ENCODE measurements at regions not wholly inside any gene's neighbourhood (a gene's known extent, or its start where the extent isn't known, plus 50 kb on each side); places are given as distances from the start of the nearest gene placed in this dataset.
A peak's percentile ranks its signal among the peaks of the same experiment; 100 is the strongest.

- peak; percentile 5 for DNase-seq
These were observed 393.9 kb downstream of the PLPP3 start for GRCh38 chr1:56185493-56185892.

GRCh38 chr1:56183151-56183550 is 396.2 kb downstream of the PLPP3 start:
- no peak for DNase-seq

- DNase-seq: no peak
These were observed 398.7 kb downstream of the PLPP3 start for GRCh38 chr1:56180520-56181190.

- DNase-seq: no peak
These were observed 399.8 kb downstream of the PLPP3 start for GRCh38 chr1:56179543-56179942.

- DNase-seq: no peak
These were observed 404.2 kb downstream of the PLPP3 start for GRCh38 chr1:56175211-56175610.

- DNase-seq: no peak
These were observed 405.0 kb downstream of the PLPP3 start for GRCh38 chr1:56174176-56174885.

- DNase-seq: no peak
These were observed 405.6 kb downstream of the PLPP3 start for GRCh38 chr1:56173736-56174135.

- no peak for DNase-seq
These were observed 407.7 kb downstream of the PLPP3 start for GRCh38 chr1:56171670-56172069.

GRCh38 chr1:56170784-56171320 is 408.5 kb downstream of the PLPP3 start:
- no peak for DNase-seq

GRCh38 chr1:56169856-56170255 is 409.5 kb downstream of the PLPP3 start:
- no peak for DNase-seq

GRCh38 chr1:56168176-56168575 is 411.2 kb downstream of the PLPP3 start:
- no peak for DNase-seq

GRCh38 chr1:56167596-56167995 is 411.8 kb downstream of the PLPP3 start:
- no peak for DNase-seq

GRCh38 chr1:56160773-56161315 is 418.5 kb downstream of the PLPP3 start:
- no peak for DNase-seq

GRCh38 chr1:56156971-56157876 is 422.1 kb downstream of the PLPP3 start:
- DNase-seq: peak; percentile 29

- DNase-seq: peak; percentile 83
These were observed 426.1 kb downstream of the PLPP3 start for GRCh38 chr1:56153276-56153675.

GRCh38 chr1:56152635-56153034 is 426.7 kb downstream of the PLPP3 start:
- no peak for DNase-seq

- no peak for DNase-seq
These were observed 428.0 kb downstream of the PLPP3 start for GRCh38 chr1:56151402-56151801.

GRCh38 chr1:56150441-56151215 is 428.7 kb downstream of the PLPP3 start:
- DNase-seq: no peak

GRCh38 chr1:56149761-56150160 is 429.6 kb downstream of the PLPP3 start:
- no peak for DNase-seq

GRCh38 chr1:56148326-56149193 is 430.8 kb downstream of the PLPP3 start:
- DNase-seq: no peak

GRCh38 chr1:56147459-56147858 is 431.9 kb downstream of the PLPP3 start:
- no peak for DNase-seq

Data from NCI-H69 (cell line).